Esophagus squamous epithelium (tissue), 4 donors: ENCODE measurements at regions not wholly inside any gene's neighbourhood (a gene's known extent, or its start where the extent isn't known, plus 50 kb on each side); places are given as distances from the start of the nearest gene placed in this dataset.

Source experiments
- CTCF ChIP-seq, 6 experiments: fragments of 450-650 bp in 4 of 6; fragments of 200-600 bp in 2 of 6; sonication (generic) in 2 of 6; IDR thresholded peaks; one replicate each; pipeline ENCODE4 v1.5.1; 2016 to 2019; ENCODE audit warnings: antibody characterized with exemption in 6 of 6, mild to moderate bottlenecking in 4 of 6, moderate library complexity in 4 of 6
- POLR2A ChIP-seq, 4 donors: fragments of 450-650 bp; IDR thresholded peaks; one replicate each; pipeline ENCODE4 v1.6.1; 2017; ENCODE audit warnings: antibody characterized with exemption in 4 of 4, mild to moderate bottlenecking in 4 of 4, moderate library complexity in 3 of 4

DNA sequence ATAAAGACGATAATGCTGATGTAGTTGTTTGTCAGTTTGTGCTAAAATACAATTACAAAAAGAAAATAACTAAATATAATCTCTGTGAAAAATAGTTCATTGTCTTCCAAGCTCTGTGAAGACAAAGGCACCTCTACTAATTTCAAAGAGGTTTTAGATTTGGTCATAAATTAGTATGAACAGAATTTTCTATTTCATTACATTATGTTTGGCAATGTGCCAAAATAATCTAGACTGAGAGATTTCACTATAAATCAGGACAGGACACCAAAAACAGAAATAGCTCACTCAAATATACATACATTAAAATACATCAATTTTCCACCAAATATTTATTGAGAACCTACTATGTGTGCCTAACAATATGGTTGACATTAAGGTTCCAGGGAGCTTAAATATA is 264.9 kb upstream of the CCDC54 start:
- TF ChIP-seq POLR2A (IDR thresholded peaks at IDR 0.05): no peak
- TF ChIP-seq CTCF (IDR thresholded peaks at IDR 0.05): no peak
